HG03354 (cell line): ENCODE measurements at regions not wholly inside any gene's neighbourhood (a gene's known extent, or its start where the extent isn't known, plus 50 kb on each side); places are given as distances from the start of the nearest gene placed in this dataset.

ENCODE experiments used
- ATAC-seq: cut with Tn5 transposase; IDR thresholded peaks from one replicate; pipeline ENCODE4 v1.9.1; 2021; ENCODE audit warnings: mild to moderate bottlenecking; ENCODE audit not compliant: unreplicated experiment, poor library complexity, severe bottlenecking

DNA sequence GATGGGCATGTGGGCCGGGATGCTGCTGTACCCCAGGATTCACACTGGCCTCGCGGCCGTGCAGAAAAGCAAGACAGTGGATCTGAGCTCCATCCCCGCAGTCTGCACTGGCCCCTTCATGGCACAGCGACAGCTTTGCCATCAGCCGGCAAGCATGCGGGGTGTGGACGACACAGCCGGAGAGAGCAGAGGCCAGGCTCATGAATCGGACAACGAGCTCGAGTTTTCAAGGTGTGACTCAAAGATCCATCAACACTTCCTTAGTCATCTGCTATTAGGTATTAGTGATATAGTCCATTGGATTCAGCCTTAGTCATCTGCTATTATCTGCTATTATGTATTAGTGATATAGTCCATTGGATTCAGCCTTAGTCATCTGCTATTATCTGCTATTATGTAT lies 254.7 kb downstream of the KLF6 start:
- no peak for ATAC-seq

DNA sequence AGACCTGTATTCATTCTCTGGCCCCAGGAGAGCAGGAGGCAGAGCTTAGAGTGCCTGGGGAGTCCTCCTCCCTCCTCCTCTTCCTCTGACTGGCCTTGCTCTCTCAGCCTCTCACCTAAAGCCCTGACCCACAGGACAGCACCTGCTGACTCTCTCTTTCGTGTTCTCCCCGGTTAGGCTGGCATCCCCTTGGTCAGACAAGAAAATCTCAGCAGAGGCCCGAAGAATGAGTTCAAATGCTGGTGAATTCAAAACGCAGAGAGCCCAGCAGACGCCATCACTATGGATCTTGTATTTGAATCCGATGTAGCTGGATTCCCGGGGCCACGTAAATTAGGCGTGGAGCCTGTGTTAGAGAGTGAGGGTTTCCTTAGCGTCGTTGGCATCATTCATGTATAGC lies 255.3 kb downstream of the KLF6 start:
- no peak for ATAC-seq

DNA sequence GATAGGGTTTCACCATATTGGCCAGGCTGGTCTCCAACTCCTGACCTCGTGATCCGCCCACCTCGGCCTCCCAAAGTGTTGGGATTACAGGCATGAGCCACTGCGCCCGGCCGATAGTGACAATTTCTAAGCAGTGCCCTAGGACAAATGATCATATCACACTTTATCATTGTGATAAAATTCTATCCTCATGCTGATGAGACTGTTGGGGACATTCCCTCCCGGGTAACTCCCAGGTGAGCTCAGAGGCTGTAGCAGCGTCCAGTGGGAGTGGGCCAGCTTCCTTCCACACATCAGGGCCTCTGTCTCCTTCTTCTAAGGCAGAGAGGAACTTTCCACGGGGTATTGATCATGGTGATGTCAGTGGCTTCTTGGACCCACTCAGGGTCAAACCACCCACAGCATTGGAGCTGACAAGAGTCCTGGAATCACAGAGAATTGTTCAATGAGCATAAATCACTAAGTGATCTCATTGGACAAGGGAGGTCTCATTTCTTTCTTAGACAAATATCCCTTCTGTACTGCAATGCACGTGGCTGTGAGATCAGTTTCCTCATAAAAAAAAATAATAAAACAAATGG lies 256.1 kb downstream of the KLF6 start:
- ATAC-seq = no peak

DNA sequence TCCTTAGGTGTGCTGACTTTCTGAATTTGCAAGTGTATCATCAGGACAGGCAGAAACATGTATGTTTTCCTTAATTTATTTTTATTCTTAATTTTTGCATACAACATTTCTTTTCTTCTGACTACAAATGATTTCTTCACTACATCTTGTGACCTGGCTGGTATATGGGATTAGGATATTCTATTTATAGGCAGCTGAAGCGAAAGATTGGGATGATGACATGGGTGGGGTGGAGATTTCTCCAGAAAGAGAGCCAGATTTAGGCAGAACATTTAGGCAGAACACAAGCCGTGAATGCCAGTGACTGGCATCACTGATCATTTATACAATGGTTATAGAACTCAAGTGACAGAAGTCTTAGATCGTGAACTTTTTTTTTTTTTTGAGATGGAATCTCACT lies 256.7 kb downstream of the KLF6 start:
- ATAC-seq = no peak

DNA sequence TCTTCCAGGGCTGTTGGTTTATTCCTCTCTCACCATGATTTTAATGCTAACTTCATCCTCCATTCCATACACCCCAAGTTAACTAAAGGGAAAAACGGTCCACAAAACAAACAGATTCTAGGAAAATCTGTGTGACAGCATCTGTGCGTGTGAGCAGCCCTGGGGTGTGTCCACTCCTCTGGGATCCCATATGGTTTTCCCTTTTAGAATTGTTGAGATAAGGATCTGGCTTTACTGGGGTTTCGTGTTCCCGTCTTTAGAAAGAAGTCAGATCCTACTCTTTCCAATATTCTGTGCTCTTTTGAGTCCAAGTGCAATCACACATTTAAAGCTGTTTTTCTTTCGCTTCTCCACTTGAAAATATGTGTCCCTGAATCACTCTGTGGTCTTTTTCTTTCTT lies 257.1 kb downstream of the KLF6 start:
- no peak for ATAC-seq

DNA sequence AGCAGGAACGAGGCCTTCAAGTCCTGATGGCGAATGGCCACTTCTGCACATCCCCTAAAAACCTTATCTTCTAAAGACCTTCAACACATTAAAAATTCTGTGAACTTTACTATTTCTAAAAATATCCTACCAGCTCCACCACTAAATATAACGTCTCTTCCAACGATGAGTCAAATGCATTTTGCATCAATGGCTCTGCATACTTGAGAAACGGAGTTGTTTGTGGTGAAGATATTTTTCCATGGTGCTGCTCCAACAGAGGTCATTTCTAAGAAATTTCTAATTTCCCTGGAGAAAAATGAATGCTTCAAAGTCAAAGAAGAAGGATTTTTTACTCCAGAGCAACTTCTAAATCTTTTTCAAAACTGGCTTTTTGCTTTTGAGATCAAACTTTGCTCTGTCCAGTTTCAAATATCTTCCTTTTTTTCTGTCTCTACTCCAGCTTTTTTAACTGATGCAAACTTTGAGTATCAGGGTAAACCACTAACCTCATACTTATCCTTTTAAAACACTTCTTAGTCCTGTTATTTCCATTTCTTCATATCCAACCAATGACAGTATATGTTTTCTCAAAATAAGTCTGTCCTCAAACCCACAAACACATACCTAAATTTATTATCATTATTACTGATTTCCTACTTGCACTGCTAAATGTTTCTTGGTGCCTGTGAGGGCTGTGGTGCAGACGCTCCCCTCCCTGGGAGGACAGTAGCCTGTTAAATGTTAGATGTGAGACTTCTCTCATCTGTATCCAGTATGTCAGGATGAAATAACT lies 258.1 kb downstream of the KLF6 start:
- no peak for ATAC-seq

DNA sequence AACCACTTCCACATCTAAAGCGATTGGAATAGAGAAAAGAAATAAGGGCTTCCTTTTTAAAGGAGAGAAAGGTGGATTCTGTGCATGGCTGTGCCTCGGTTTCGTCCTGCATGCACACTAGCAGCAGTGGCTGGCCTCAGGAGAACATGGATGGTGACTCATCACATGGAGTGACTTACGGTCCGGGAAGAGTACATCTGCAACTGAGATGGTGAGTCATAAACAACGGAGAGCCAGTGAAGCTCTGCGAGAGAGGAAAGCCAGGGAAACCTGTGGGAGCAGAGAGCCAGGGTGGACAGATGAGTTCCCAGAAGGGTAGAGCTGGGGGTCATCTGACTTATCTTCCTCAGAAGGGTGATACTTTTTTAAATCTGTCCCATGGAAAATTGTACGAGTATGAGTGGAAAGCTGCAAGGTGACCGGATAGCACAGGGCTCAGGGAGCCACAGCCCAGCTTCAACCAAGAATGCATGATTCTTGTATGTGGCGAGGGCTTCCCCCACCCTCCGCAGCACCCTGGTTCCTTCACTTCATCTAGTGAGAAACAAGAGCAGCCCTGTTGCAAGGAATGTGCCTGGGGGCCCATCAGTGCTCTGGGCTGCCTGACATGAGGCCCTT lies 259.1 kb downstream of the KLF6 start:
- no peak for ATAC-seq

DNA sequence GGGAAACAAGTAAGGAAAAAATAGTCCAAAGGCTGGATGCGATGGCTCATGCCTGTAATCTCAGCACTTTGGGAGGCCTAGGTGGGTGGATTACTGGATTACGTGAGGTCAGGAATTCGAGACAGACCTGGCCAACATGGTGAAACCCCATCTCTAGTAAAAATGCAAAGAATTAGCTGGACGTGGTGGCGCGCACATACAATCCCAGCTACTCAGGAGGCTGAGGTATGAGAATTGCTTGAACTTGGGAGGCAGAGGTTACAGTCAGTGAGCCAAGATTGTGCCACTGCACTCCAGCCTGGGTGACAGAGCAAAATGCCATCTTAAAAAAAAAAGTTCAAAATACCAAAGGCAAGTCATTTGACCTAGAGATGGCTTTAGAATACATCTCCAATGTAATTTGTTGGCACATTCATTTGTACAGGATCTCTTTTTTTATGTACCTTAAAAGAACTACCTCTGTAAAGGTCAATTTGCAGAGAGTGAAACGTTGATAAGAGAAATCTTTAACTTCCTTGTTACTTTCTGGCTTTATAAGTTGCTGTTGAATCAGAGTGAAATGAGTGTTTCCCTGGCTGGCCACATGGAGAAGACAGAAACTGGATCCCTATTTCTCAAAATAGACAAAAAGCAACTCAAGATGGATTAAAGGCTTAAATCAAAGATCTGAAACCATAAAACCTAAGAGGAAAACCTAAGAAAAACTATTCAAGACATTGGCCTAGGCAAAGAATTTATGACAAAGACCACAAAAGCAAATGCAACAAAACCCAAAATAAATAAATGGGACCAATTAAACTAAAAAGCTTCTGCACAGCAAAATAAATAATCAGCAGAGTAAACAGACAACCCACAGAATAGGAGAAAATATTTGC lies 260.7 kb downstream of the KLF6 start:
- ATAC-seq = no peak

DNA sequence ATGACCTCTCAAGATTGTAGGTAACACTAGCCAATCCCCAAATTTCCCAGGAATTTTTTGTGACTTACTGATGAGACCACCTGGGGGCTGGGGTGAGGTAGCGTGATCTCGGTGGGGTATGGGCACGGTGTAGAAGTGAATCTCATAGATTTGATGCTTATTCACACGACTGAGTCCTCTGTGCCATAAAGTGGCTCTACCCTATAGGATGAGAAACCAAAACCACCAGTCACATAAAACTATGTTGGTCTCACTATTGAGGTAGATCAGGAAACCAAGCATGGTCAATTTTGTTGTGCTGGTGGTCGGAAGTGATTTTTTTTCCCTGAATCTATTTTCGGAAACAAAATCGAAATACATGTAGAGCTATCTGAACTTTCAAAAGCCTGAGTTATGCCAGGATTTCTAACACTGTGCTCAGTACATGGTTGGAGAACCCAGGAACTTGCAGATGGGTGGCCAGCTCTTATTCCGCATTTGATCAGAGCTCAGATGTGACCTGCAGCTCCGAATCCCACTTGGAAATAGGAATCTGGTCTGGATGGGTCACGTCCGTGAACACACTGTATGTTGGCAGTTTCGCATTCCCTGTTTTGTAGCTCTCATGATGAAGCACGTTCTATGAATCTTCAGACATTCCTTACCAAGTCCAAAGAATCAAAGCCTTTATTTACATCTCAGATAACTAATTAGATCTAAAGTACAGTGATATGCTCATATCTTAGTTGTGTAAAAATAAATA lies 261.5 kb downstream of the KLF6 start:
- no peak for ATAC-seq

DNA sequence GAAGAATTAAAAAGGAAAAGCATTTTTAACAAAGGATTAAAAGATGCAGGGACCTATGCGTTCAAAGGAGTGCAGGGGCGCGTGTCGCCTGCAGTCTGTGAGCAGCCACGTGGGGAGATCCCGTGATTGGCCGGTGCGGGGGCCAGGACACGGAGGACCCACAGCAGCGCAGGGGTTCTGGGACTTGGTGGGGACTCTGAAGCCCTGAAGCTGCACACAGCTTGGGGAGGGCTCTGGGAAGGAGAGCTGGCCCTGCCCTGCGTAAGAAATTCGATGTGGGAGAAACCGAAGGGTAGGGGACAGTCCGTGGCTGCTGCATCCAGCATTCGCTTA lies 268.1 kb downstream of the KLF6 start:
- no peak for ATAC-seq

DNA sequence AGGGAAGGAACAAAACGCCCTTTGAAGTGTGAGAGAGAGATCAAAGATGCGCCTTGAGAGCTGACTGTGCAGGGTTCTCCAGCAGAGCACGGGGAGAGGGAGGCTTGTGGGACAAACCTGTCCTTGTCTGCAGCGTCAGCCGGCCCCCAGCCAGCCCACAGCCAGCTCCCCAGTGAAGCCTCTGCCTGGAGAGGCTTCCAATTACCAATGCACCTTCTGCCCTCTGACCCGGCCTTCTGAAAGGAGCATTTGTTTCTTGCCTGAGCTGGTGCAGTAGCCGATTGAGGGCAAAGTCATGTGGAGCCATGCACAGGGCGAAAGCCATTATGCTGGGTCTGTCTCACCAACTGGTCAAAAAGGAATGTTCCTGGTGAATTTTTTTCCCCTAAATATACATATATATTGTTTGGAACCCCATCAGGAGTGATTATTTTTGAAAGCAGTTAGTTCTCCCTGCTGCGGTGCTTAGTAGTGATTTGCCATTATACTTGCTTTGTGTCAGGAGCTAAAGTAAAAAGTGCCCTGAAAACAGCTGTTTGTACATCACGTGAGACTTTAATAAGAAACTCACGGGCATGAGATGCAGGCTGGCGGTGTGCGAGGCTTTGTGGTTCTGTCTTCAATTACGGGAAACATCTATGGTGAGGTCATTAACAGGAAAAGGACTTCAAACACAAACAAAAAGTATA lies 268.6 kb downstream of the KLF6 start:
- no peak for ATAC-seq

DNA sequence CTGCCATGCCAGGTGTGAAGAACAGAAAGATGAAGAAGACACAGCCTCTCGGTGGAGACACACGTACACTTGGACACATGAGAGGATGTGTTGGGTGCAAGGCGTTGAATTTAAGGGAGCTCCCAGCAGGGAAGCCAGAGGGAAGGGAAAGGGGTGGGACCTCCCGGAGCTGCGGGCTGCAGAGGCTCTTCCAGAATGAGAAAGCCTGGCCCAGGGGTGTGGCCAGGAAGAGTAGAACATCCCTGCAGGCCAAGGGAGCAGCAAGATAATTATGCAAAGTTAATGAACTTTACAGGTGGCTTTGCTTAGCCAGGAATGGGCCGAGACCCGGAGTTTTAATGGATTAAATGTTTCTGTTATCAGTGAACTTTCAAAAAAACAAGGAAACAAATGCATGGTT lies 270.3 kb downstream of the KLF6 start:
- ATAC-seq = no peak

DNA sequence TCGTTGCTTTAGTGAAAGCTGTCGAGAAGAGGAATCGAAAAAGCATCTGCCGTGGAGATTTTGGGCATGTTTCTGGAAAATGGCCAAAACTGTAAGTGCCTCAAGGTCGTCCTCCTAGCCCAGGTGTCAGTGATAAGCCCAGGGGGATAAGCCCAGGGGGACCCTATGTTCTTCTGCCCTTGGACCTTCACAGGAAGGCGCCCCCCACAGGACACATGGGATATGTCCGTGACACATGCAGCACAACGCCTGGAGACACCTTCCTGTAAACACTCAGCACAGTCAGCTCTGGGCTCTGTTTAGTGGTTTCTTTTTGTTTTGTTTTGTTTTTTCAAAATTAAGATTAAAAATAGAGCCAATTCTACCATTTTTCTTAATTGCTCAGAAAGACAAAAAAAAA lies 272.7 kb downstream of the KLF6 start:
- no peak for ATAC-seq

DNA sequence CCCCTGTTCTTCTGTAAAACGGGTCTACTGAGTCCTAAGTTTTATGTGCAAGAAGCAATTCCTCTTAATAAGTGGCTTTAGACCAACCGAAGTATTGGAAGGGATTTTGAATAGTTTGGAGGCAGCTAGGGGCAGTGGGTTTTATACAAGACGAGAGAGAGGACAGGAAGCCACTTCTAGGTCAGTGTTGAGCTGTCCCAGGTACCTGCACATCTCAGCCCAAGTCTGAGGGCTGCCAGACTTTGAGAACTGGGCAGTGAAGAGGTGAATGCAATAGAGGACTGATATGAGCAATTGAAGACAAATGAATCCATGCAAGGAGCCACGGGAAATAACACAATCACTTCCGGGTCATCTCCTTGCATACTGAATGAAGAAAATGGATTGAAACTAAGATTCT lies 273.5 kb downstream of the KLF6 start:
- no peak for ATAC-seq

DNA sequence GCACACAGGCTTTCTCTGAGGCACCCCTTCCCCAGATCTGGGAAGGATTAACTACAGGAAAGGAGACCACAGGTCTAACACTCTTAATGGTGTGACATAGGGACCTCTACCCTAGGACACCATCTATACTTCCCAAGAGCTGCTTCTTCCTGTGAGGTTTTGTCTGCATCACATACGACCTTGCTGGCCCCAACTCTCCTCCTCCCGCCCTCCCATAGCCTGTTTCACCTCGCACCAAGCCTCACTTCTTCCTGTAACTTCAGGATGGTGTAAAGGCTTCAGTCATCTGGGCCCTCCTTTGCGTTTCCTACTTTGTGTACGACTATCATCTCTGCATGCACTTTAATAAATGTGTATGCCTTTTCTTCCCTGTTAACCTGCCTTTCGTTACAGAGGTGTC lies 274.3 kb downstream of the KLF6 start:
- no peak for ATAC-seq

DNA sequence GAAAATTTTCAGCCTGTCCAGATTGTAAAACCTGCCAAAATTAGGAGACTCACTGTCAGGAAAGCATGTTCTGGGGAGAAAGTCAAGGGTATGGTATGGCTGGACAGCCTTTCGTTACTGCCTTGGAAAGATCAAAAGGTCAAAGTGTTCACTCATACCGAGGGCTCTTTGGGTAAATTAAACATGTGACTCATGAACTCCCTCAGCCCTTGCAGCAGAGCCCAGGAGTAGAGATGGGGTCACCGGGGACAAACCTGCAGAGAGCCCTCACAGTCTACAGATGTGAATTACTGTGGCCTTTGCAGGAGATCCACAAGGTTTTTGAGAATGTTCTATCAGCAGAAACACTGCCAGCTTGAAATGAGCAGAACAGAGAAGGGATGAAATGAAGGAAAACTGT lies 275.7 kb downstream of the KLF6 start:
- ATAC-seq = no peak

DNA sequence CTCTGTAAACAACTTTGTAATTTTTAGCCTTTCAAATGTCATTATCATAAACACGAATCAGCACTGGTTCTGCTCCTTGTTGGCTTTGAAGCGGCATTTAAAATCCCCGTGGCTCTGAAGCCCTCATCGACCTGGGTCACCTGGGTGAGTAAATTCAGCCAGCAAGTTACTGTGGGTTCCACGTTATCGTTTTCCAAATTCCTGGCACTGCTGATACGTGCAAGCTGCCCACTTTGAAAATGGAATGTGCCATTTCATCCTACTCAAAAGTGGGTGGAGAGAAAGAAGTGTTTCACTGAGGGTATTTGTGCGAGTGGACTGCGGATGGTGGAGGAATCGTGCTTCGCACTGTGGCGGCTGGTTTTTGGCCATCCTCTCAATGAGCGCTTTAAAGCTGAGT lies 281.7 kb downstream of the KLF6 start:
- ATAC-seq = no peak

DNA sequence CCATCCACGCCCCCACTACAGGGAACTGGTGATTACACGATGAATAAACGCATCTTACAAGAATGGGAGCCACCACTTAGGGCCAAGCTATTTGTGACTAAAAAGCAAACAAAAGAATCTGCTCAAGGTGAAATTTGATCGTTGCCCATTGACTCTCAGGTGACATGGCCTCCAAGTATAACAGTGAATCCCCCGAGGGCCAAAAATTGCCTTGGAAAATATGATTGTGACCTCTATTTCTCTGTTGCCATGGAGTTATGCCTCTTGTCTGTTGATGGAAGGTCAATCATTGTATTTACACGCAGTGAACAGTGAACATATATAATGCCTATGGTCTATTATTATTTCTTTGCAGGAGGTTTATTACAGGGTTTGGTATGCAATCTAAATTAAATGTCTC lies 282.3 kb downstream of the KLF6 start:
- no peak for ATAC-seq

DNA sequence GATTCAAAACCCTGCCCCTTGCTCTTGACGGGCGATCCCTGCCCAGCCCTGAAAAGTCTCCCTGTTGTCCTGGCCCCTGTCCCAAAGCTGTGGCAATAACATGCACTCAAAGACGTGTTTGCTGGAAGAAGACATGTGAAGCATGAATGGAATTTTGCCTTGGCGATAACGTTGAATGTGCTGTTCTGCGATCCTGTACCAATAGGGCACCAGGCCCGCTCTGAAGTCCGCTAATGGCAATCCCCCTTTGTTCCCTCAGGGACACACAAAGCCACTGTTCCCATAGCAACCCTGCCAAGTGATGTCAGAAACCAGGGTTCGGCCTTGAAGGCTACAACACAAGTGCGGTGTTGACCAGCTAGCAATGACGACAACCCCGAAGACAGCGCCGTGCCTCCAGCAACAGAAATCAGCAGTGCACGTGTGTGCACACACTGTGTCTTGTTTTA lies 284.6 kb downstream of the KLF6 start:
- ATAC-seq = no peak
